Adipocyte (in vitro differentiated cells): ENCODE measurements at regions not wholly inside any gene's neighbourhood (a gene's known extent, or its start where the extent isn't known, plus 50 kb on each side); places are given as distances from the start of the nearest gene placed in this dataset.

Experiments used
- DNase-seq: peaks from one replicate; pipeline ENCODE4 v3.0.0-alpha.2; 2015; ENCODE audit warnings: low read depth
- H3K27me3 ChIP-seq: replicated peaks from 2 replicates; pipeline ENCODE4 v1.7.0; 2013; ENCODE audit warnings: mild to moderate bottlenecking, low read length, moderate library complexity; ENCODE audit not compliant: control insufficient read depth, insufficient read depth
- H3K36me3 ChIP-seq: 2 replicates; pipeline ENCODE4 v1.7.0; 2013; ENCODE audit warnings: low read length, mild to moderate bottlenecking, moderate library complexity; ENCODE audit not compliant: control insufficient read depth, insufficient read depth, severe bottlenecking
- H3K4me1 ChIP-seq: 2 replicates; pipeline ENCODE4 v1.7.0; 2013; ENCODE audit warnings: mild to moderate bottlenecking, low read length, moderate library complexity; ENCODE audit not compliant: control insufficient read depth, insufficient read depth
- H3K4me3 ChIP-seq: 2 replicates; pipeline ENCODE4 v1.7.0; 2013; ENCODE audit warnings: mild to moderate bottlenecking, low read length, moderate library complexity
- H3K9ac ChIP-seq: 2 replicates; pipeline ENCODE4 v1.7.0; 2013; ENCODE audit warnings: mild to moderate bottlenecking, low read length, moderate library complexity
- H3K9me3 ChIP-seq: 2 replicates; pipeline ENCODE4 v1.7.0; 2013; ENCODE audit warnings: mild to moderate bottlenecking, low read length, moderate library complexity; ENCODE audit not compliant: control insufficient read depth

- Histone ChIP-seq H3K36me3 (no peaks in the 10 kb centered on the region), H3K9ac (no peak overlapping the region), H3K27me3 (no peaks in the 10 kb centered on the region), H3K4me3 (no peak overlapping the region), H3K9me3 (no peaks in the 10 kb centered on the region), H3K4me1 (peaks cover 24% of the 10 kb centered on the region)
- no peak for DNase-seq
Observed at GRCh38 chr3:117305681-117306080, 596.1 kb downstream of the TUSC7 start.

GRCh38 chr3:117306299-117306698 lies 596.7 kb downstream of the TUSC7 start:
- no peak for DNase-seq
- Histone ChIP-seq H3K9me3 (no peaks in the 10 kb centered on the region), H3K9ac (no peak overlapping the region), H3K27me3 (no peaks in the 10 kb centered on the region), H3K36me3 (no peaks in the 10 kb centered on the region), H3K4me3 (no peak overlapping the region), H3K4me1 (peaks cover 24% of the 10 kb centered on the region)

GRCh38 chr3:117308353-117308752 lies 598.8 kb downstream of the TUSC7 start:
- Histone ChIP-seq H3K4me3 (no peak overlapping the region), H3K9me3 (no peaks in the 10 kb centered on the region), H3K36me3 (no peaks in the 10 kb centered on the region), H3K9ac (peak overlapping the region; percentile 41), H3K27me3 (no peaks in the 10 kb centered on the region), H3K4me1 (peaks cover 21% of the 10 kb centered on the region)
- DNase-seq = no peak

GRCh38 chr3:117308756-117309155 lies 599.2 kb downstream of the TUSC7 start:
- Histone ChIP-seq H3K9me3 (no peaks in the 10 kb centered on the region), H3K9ac (peak overlapping the region; percentile 41), H3K36me3 (no peaks in the 10 kb centered on the region), H3K27me3 (no peaks in the 10 kb centered on the region), H3K4me3 (no peak overlapping the region), H3K4me1 (peaks cover 18% of the 10 kb centered on the region)
- no peak for DNase-seq

- H3K36me3 ChIP-seq = no peaks in the 10 kb centered on the region
- no peaks in the 10 kb centered on the region for H3K9me3 ChIP-seq
- H3K4me3 ChIP-seq = no peak overlapping the region
- peaks cover 7% of the 10 kb centered on the region for H3K4me1 ChIP-seq
- DNase-seq = no peak
- H3K27me3 ChIP-seq = no peaks in the 10 kb centered on the region
- no peak overlapping the region for H3K9ac ChIP-seq
Observed at GRCh38 chr3:117310536-117310935, 601.0 kb downstream of the TUSC7 start.

- H3K9me3 ChIP-seq = no peaks in the 10 kb centered on the region
- H3K27me3 ChIP-seq = no peaks in the 10 kb centered on the region
- no peak overlapping the region for H3K4me3 ChIP-seq
- H3K4me1 ChIP-seq = no peaks in the 10 kb centered on the region
- H3K36me3 ChIP-seq = no peaks in the 10 kb centered on the region
- H3K9ac ChIP-seq = no peak overlapping the region
- DNase-seq = no peak
Observed at GRCh38 chr3:117314441-117315150, 605.0 kb downstream of the TUSC7 start.

GRCh38 chr3:117322866-117323265 lies 613.3 kb downstream of the TUSC7 start:
- peak; percentile 47 for DNase-seq
- no peaks in the 10 kb centered on the region for H3K36me3 ChIP-seq
- no peaks in the 10 kb centered on the region for H3K27me3 ChIP-seq
- H3K9ac ChIP-seq = no peak overlapping the region
- H3K4me1 ChIP-seq = no peaks in the 10 kb centered on the region
- H3K9me3 ChIP-seq = peaks cover 9% of the 10 kb centered on the region
- no peak overlapping the region for H3K4me3 ChIP-seq

GRCh38 chr3:117346901-117347300 lies 637.3 kb downstream of the TUSC7 start:
- no peak for DNase-seq
- H3K27me3 ChIP-seq = no peaks in the 10 kb centered on the region

GRCh38 chr3:117348884-117349283 lies 639.3 kb downstream of the TUSC7 start:
- DNase-seq = no peak
- H3K9ac ChIP-seq = no peak overlapping the region
- no peaks in the 10 kb centered on the region for H3K9me3 ChIP-seq
- no peaks in the 10 kb centered on the region for H3K4me1 ChIP-seq
- H3K4me3 ChIP-seq = no peak overlapping the region
- H3K27me3 ChIP-seq = no peaks in the 10 kb centered on the region
- no peaks in the 10 kb centered on the region for H3K36me3 ChIP-seq

More at GRCh38 chr3:117346901-117347300, 637.3 kb downstream of the TUSC7 start:
- no peak overlapping the region for H3K4me3 ChIP-seq
- H3K4me1 ChIP-seq = no peaks in the 10 kb centered on the region
- H3K9me3 ChIP-seq = no peaks in the 10 kb centered on the region
- no peaks in the 10 kb centered on the region for H3K36me3 ChIP-seq
- H3K9ac ChIP-seq = no peak overlapping the region

GRCh38 chr3:117349566-117349965 lies 640.0 kb downstream of the TUSC7 start:
- Histone ChIP-seq H3K4me3 (no peak overlapping the region), H3K27me3 (no peaks in the 10 kb centered on the region), H3K9me3 (no peaks in the 10 kb centered on the region), H3K36me3 (no peaks in the 10 kb centered on the region), H3K4me1 (no peaks in the 10 kb centered on the region), H3K9ac (no peak overlapping the region)
- DNase-seq = no peak

- Histone ChIP-seq H3K9ac (no peak overlapping the region), H3K4me1 (no peaks in the 10 kb centered on the region), H3K9me3 (no peaks in the 10 kb centered on the region), H3K27me3 (no peaks in the 10 kb centered on the region), H3K4me3 (no peak overlapping the region), H3K36me3 (no peaks in the 10 kb centered on the region)
- no peak for DNase-seq
Observed at GRCh38 chr3:117350371-117350770, 640.8 kb downstream of the TUSC7 start.

- DNase-seq = peak; percentile 34
- no peaks in the 10 kb centered on the region for H3K36me3 ChIP-seq
- no peaks in the 10 kb centered on the region for H3K27me3 ChIP-seq
- H3K9ac ChIP-seq = no peak overlapping the region
- no peaks in the 10 kb centered on the region for H3K4me1 ChIP-seq
- no peaks in the 10 kb centered on the region for H3K9me3 ChIP-seq
- no peak overlapping the region for H3K4me3 ChIP-seq
Observed at GRCh38 chr3:117355566-117355965, 646.0 kb downstream of the TUSC7 start.
